ENCODE measurements at regions not wholly inside any gene's neighbourhood (a gene's known extent, or its start where the extent isn't known, plus 50 kb on each side); places are given as distances from the start of the nearest gene placed in this dataset.
"Not testable (repeated sequence)": the region's sequence is repeated elsewhere in the genome, so short reads cannot be mapped to it uniquely, and the experiment has no call there.

- no peak overlapping the region for H3K4me3 ChIP-seq (ENCODE audit: low read depth, low read length)
- TF ChIP-seq, protein P1, sequence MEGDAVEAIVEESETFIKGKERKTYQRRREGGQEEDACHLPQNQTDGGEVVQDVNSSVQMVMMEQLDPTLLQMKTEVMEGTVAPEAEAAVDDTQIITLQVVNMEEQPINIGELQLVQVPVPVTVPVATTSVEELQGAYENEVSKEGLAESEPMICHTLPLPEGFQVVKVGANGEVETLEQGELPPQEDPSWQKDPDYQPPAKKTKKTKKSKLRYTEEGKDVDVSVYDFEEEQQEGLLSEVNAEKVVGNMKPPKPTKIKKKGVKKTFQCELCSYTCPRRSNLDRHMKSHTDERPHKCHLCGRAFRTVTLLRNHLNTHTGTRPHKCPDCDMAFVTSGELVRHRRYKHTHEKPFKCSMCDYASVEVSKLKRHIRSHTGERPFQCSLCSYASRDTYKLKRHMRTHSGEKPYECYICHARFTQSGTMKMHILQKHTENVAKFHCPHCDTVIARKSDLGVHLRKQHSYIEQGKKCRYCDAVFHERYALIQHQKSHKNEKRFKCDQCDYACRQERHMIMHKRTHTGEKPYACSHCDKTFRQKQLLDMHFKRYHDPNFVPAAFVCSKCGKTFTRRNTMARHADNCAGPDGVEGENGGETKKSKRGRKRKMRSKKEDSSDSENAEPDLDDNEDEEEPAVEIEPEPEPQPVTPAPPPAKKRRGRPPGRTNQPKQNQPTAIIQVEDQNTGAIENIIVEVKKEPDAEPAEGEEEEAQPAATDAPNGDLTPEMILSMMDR (IDR thresholded peaks at IDR 0.05; ENCODE audit: borderline replicate concordance, insufficient read depth, low read depth, low read length), result no peak
These were observed 298.3 kb downstream of the LRRC3B start for GRCh38 chr3:26920646-26921478.

GRCh38 chr3:26931896-26932295, 309.3 kb downstream of the LRRC3B start:
- TF ChIP-seq, protein P1 (IDR thresholded peaks at IDR 0.05; ENCODE audit: borderline replicate concordance, insufficient read depth, low read depth, low read length), result no peak
- H3K4me3 ChIP-seq (ENCODE audit: low read depth, low read length), result no peak overlapping the region

GRCh38 chr3:26932752-26933151, 310.2 kb downstream of the LRRC3B start:
- TF ChIP-seq, protein P1 (IDR thresholded peaks at IDR 0.05; ENCODE audit: borderline replicate concordance, insufficient read depth, low read depth, low read length), result no peak

GRCh38 chr3:26945480-26945879, 322.9 kb downstream of the LRRC3B start:
- H3K4me3 ChIP-seq (ENCODE audit: low read depth, low read length), result not testable (repeated sequence)

More at GRCh38 chr3:26932752-26933151, 310.2 kb downstream of the LRRC3B start:
- no peak overlapping the region for H3K4me3 ChIP-seq (ENCODE audit: low read depth, low read length)

DNA sequence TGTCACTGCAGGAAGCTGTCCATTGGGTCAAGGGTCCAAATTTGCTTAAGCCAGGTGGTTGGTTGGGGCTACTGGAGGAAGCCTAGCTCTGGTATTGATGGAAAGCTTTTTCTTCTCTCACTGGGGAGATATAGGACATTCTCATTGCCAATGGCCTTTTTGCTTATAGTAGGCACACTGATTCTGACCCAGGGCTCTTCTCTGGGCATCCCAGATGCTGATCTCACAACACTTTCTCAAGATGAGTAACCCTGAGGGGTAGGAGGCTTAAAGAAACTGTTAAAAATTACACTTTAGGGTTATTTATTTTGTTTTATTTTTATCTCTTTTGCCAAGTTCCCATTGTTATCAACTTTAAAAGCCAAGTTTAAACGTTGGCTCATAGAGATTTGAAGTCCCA, 337.8 kb downstream of the LRRC3B start:
- TF ChIP-seq, protein P1 (IDR thresholded peaks at IDR 0.05; ENCODE audit: borderline replicate concordance, insufficient read depth, low read depth, low read length), result no peak
- no peak overlapping the region for H3K4me3 ChIP-seq (ENCODE audit: low read depth, low read length)

- TF ChIP-seq, protein P1 (IDR thresholded peaks at IDR 0.05; ENCODE audit: borderline replicate concordance, insufficient read depth, low read depth, low read length), result no peak
- H3K4me3 ChIP-seq (ENCODE audit: low read depth, low read length), result no peak overlapping the region
These were observed 340.2 kb downstream of the LRRC3B start for GRCh38 chr3:26962492-26963360.

DNA sequence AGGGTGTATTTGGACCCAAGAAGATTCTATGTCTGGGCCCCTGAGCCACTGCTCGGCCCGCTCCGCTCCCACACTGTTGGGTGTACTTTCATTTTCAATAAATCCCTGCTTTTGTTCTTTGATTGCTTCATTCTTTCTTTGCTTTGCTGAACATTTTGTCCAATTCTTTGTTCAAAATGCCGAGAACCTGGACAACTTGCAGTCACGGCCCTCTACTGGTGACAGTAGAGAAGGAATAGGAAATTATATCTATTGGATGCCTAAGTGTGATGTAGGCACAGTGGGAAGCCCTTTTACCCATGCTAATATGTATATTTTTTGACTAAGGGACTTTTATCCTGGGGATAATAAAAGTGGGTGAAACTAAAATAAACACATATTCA, 340.8 kb downstream of the LRRC3B start:
- no peak overlapping the region for H3K4me3 ChIP-seq (ENCODE audit: low read depth, low read length)
- TF ChIP-seq, protein P1 (IDR thresholded peaks at IDR 0.05; ENCODE audit: borderline replicate concordance, insufficient read depth, low read depth, low read length), result 0 out of 2 replicates have a peak, but pooled peaks have one; percentile 3
